A673 (cell line): ENCODE measurements at regions not wholly inside any gene's neighbourhood (a gene's known extent, or its start where the extent isn't known, plus 50 kb on each side); places are given as distances from the start of the nearest gene placed in this dataset.

Experiments used
- BruUV-seq: library from RNA; stranded (reverse); fragments of 400-500 nt; replicated peaks from 2 replicates; lab custom pipeline; 2021; lab: Mats Ljungman, UMichigan
- CTCF ChIA-PET: fragments of 300-600 bp; sonication (Branson Sonifier 250); formaldehyde crosslinking; loops from one replicate; lab custom pipeline; 2022; ENCODE audit warnings: antibody characterized with exemption; lab: Charles Lee
- POLR2A ChIA-PET: fragments of 300-600 bp; sonication (Branson Sonifier 250); formaldehyde crosslinking; loops from one replicate; lab custom pipeline; 2022; ENCODE audit warnings: antibody characterized with exemption; ENCODE audit not compliant: low non-redundant PET; lab: Charles Lee
- DNase-seq: peaks from one replicate; pipeline ENCODE4 v3.0.0-alpha.2; 2015; ENCODE audit warnings: low spot score
- H3K27ac ChIP-seq: fragments of 200-600 bp; sonication (generic); 2 replicates; pipeline ENCODE4 v1.5.1; 2016; ENCODE audit warnings: mixed run types, low read depth, mild to moderate bottlenecking, mixed read lengths, antibody characterized with exemption, low read length; ENCODE audit not compliant: poor library complexity, severe bottlenecking
- H3K27me3 ChIP-seq: fragments of 200-600 bp; sonication (generic); replicated peaks from 2 replicates; pipeline ENCODE4 v1.6.1; 2017; ENCODE audit warnings: mixed run types, low read depth, mild to moderate bottlenecking, mixed read lengths, antibody characterized with exemption, low read length; ENCODE audit not compliant: insufficient read depth, poor library complexity
- H3K36me3 ChIP-seq: fragments of 200-600 bp; sonication (generic); 2 replicates; pipeline ENCODE4 v1.6.1; 2016; ENCODE audit warnings: mixed run types, mild to moderate bottlenecking, mixed read lengths, antibody characterized with exemption, low read length; ENCODE audit not compliant: insufficient read depth, poor library complexity, severe bottlenecking
- H3K4me1 ChIP-seq: fragments of 200-600 bp; sonication (generic); 2 replicates; pipeline ENCODE4 v1.6.1; 2017; ENCODE audit warnings: mixed run types, mild to moderate bottlenecking, mixed read lengths, antibody characterized with exemption, low read length; ENCODE audit not compliant: insufficient read depth, poor library complexity, severe bottlenecking
- H3K4me3 ChIP-seq: fragments of 200-600 bp; sonication (generic); 2 replicates; pipeline ENCODE4 v1.5.1; 2016; ENCODE audit warnings: low read depth, mixed run types, mild to moderate bottlenecking, mixed read lengths, low read length; ENCODE audit not compliant: poor library complexity, severe bottlenecking
- H3K9me3 ChIP-seq: fragments of 200-600 bp; sonication (generic); 2 replicates; pipeline ENCODE4 v1.6.1; 2016; ENCODE audit warnings: mixed run types, low read depth, mild to moderate bottlenecking, mixed read lengths, antibody characterized with exemption, low read length; ENCODE audit not compliant: poor library complexity, severe bottlenecking
- CTCF ChIP-seq: fragments of 300-800, 200-600 bp; sonication (generic); conservative IDR thresholded peaks from 2 replicates; pipeline ENCODE4 v1.5.1; 2017; ENCODE audit warnings: low read depth, mild to moderate bottlenecking, antibody characterized with exemption, low read length, moderate library complexity, mixed read lengths
- EZH2 ChIP-seq: fragments of 200-600 bp; sonication (generic); IDR thresholded peaks from 2 replicates; pipeline ENCODE4 v1.6.1; 2017; ENCODE audit warnings: borderline replicate concordance, low read depth, mild to moderate bottlenecking, mixed read lengths, antibody characterized with exemption, low read length; ENCODE audit not compliant: poor library complexity, severe bottlenecking
- intact Hi-C: fragments of 100-400 bp; cut with micrococcal nuclease; formaldehyde crosslinking; loops from one replicate; pipeline ENCODE4 v1.10.0; 2022; ENCODE audit not compliant: unreplicated experiment

GRCh38 chr12:58177366-58177765, 236.0 kb downstream of the ATP23 start:
- H3K9me3 ChIP-seq = no peaks in the 10 kb centered on the region
- CTCF ChIA-PET = no interaction called here
- no TSS peak for BruUV-seq
- no peaks in the 10 kb centered on the region for H3K36me3 ChIP-seq
- POLR2A ChIA-PET = no interaction called here
- H3K4me1 ChIP-seq = no peaks in the 10 kb centered on the region
- DNase-seq = no peak
- no peak overlapping the region for H3K4me3 ChIP-seq
- H3K27ac ChIP-seq = no peak overlapping the region
- intact Hi-C loops = loop anchor here (10.0 kb wide), 1 partner anchor 167 kb away; no protein-coding TSS in a partner anchor
- no peaks in the 10 kb centered on the region for H3K27me3 ChIP-seq
- TF ChIP-seq CTCF (no peak), EZH2 (no peak)

GRCh38 chr12:58184212-58184611, 242.8 kb downstream of the ATP23 start:
- TF ChIP-seq CTCF = no peak
- no peak for TF ChIP-seq EZH2
- Histone ChIP-seq H3K9me3 (no peaks in the 10 kb centered on the region), H3K27me3 (no peaks in the 10 kb centered on the region), H3K4me1 (no peaks in the 10 kb centered on the region), H3K36me3 (no peaks in the 10 kb centered on the region), H3K4me3 (no peak overlapping the region), H3K27ac (no peak overlapping the region)
- intact Hi-C loops = no loop called here
- CTCF ChIA-PET = no interaction called here
- POLR2A ChIA-PET = no interaction called here
- DNase-seq = no peak
- no TSS peak for BruUV-seq

GRCh38 chr12:58186401-58186800, 245.0 kb downstream of the ATP23 start:
- Histone ChIP-seq H3K4me1 (no peaks in the 10 kb centered on the region), H3K36me3 (no peaks in the 10 kb centered on the region), H3K27me3 (no peaks in the 10 kb centered on the region), H3K4me3 (no peak overlapping the region), H3K27ac (no peak overlapping the region), H3K9me3 (no peaks in the 10 kb centered on the region)
- CTCF ChIA-PET = no interaction called here
- intact Hi-C loops = no loop called here
- POLR2A ChIA-PET = no interaction called here
- no peak for DNase-seq
- BruUV-seq = no TSS peak
- TF ChIP-seq EZH2 (no peak), CTCF (no peak)
